ENCODE measurements at regions not wholly inside any gene's neighbourhood (a gene's known extent, or its start where the extent isn't known, plus 50 kb on each side); places are given as distances from the start of the nearest gene placed in this dataset.

GRCh38 chr15:70327328-70327855 lies 229.7 kb upstream of the TLE3 start:
- TF ChIP-seq, protein P1, sequence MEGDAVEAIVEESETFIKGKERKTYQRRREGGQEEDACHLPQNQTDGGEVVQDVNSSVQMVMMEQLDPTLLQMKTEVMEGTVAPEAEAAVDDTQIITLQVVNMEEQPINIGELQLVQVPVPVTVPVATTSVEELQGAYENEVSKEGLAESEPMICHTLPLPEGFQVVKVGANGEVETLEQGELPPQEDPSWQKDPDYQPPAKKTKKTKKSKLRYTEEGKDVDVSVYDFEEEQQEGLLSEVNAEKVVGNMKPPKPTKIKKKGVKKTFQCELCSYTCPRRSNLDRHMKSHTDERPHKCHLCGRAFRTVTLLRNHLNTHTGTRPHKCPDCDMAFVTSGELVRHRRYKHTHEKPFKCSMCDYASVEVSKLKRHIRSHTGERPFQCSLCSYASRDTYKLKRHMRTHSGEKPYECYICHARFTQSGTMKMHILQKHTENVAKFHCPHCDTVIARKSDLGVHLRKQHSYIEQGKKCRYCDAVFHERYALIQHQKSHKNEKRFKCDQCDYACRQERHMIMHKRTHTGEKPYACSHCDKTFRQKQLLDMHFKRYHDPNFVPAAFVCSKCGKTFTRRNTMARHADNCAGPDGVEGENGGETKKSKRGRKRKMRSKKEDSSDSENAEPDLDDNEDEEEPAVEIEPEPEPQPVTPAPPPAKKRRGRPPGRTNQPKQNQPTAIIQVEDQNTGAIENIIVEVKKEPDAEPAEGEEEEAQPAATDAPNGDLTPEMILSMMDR (IDR thresholded peaks at IDR 0.05) = no peak
- no peak for TF ChIP-seq EZH2phosphoT487 (IDR thresholded peaks at IDR 0.05)
